ENCODE measurements at regions not wholly inside any gene's neighbourhood (a gene's known extent, or its start where the extent isn't known, plus 50 kb on each side); places are given as distances from the start of the nearest gene placed in this dataset.

DNA sequence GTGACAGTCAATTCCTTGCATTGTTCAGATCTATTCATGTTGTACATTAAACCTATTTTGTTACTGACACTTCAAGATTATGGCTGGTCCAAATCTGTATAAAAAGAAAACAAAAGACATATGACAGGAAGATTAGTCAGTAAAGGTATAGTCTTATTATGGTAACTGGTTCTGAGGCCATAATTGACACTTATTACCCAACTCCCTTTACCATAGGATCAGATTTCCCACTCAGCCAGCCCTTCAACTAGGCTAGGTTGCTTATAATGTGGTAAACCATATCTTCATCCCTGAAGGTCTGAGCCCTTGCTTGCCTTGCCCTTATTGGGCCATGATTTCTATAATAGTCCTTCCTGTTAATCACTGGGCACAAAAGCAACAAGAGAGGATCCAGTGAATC, 289.6 kb downstream of the CXXC4 start:
- no peaks in the 10 kb centered on the region for H3K27me3 ChIP-seq (ENCODE audit: insufficient read depth, low read length)
- peaks cover 0 to 13% (median 7%) of the 10 kb centered on the region in 8 donors for H3K9me3 Mint-ChIP-seq
- H3K36me3 ChIP-seq (ENCODE audit: insufficient read depth, low read length): no peaks in the 10 kb centered on the region
- H3K36me3 Mint-ChIP-seq: no peaks in the 10 kb centered on the region
- POLR2A ChIA-PET (ENCODE audit: partially characterized antibody): no interaction called here
- no peak for DNase-seq
- no peaks in the 10 kb centered on the region for H3K27me3 Mint-ChIP-seq
- no peaks in the 10 kb centered on the region for H3K4me1 Mint-ChIP-seq
- intact Hi-C loops (cut with micrococcal nuclease): no loop called here
- no peaks in the 10 kb centered on the region for H3K4me1 ChIP-seq (ENCODE audit: insufficient read depth, low read length)
- H3K27ac ChIP-seq (ENCODE audit: low read depth, low read length): no peak overlapping the region
- H3K4me3 ChIP-seq (ENCODE audit: low read length in 2 of 2): no peak overlapping the region
- CTCF ChIA-PET (ENCODE audit: partially characterized antibody): no interaction called here
- H3K27ac Mint-ChIP-seq: no peak overlapping the region
- H3K9me3 ChIP-seq (ENCODE audit: control insufficient read depth in 1 of 2, low read length in 2 of 2): no peaks in the 10 kb centered on the region
- no peak overlapping the region for H3K4me3 Mint-ChIP-seq

DNA sequence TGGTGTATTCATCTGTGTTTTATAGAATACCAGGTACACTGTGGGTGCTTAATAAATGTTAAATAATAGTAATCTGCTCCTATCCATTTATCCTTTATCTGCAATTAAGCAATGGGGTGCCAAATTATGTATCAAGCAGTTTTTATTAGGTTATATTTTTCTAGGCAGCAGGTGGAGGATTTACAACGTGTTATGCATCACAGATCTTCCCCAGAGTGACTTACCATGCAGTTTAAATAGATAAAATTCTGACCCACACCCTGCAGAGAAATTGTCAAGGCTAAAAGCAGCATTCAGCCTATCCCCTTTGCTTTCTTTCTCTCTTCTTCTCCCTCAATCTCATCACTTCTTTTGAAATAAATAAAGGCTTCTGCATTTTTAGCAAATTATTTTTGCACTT, 306.4 kb downstream of the CXXC4 start:
- POLR2A ChIA-PET (ENCODE audit: partially characterized antibody): no interaction called here
- H3K9me3 Mint-ChIP-seq: peaks cover 0 to 4% (median 0%) of the 10 kb centered on the region in 8 donors
- no peak overlapping the region for H3K27ac Mint-ChIP-seq
- DNase-seq: no peak
- intact Hi-C loops (cut with micrococcal nuclease): no loop called here
- Histone ChIP-seq H3K4me3 (ENCODE audit: low read length in 2 of 2) (no peak overlapping the region), H3K27ac (ENCODE audit: low read depth, low read length) (no peak overlapping the region), H3K9me3 (ENCODE audit: control insufficient read depth in 1 of 2, low read length in 2 of 2) (no peaks in the 10 kb centered on the region), H3K4me1 (ENCODE audit: insufficient read depth, low read length) (no peaks in the 10 kb centered on the region), H3K36me3 (ENCODE audit: insufficient read depth, low read length) (no peaks in the 10 kb centered on the region), H3K27me3 (ENCODE audit: insufficient read depth, low read length) (no peaks in the 10 kb centered on the region)
- H3K27me3 Mint-ChIP-seq: no peaks in the 10 kb centered on the region
- CTCF ChIA-PET (ENCODE audit: partially characterized antibody): no interaction called here
- no peaks in the 10 kb centered on the region for H3K36me3 Mint-ChIP-seq
- H3K4me1 Mint-ChIP-seq: no peaks in the 10 kb centered on the region
- no peak overlapping the region for H3K4me3 Mint-ChIP-seq

DNA sequence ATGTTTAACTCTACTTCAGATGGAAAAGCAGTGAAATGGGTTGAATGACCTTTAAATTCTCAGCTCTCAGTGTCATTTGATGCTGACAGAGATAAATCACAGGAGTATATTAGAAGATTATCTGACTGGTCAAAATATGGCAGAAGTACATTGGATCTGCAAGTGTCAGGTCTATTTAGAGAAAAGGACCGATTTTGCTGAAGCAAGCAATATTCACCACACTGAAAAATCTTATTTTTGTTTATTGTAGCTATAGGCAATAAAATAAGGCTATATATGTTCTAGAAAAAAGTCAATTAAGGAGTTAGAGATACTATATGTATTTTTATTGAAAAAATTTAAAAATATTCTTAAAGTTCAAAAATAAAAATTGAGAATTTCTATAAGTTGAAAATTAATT, 325.3 kb downstream of the CXXC4 start:
- Mint-ChIP-seq H3K4me3 (no peak overlapping the region), H3K4me1 (no peaks in the 10 kb centered on the region), H3K27ac (no peak overlapping the region), H3K36me3 (no peaks in the 10 kb centered on the region), H3K9me3 (peaks cover 0 to 7% (median 0%) of the 10 kb centered on the region in 8 donors), H3K27me3 (no peaks in the 10 kb centered on the region)
- POLR2A ChIA-PET (ENCODE audit: partially characterized antibody): no interaction called here
- H3K4me3 ChIP-seq (ENCODE audit: low read length in 2 of 2): no peak overlapping the region
- intact Hi-C loops (cut with micrococcal nuclease): no loop called here
- no peak overlapping the region for H3K27ac ChIP-seq (ENCODE audit: low read depth, low read length)
- CTCF ChIA-PET (ENCODE audit: partially characterized antibody): no interaction called here
- no peak for DNase-seq
- no peaks in the 10 kb centered on the region for H3K36me3 ChIP-seq (ENCODE audit: insufficient read depth, low read length)
- no peaks in the 10 kb centered on the region for H3K27me3 ChIP-seq (ENCODE audit: insufficient read depth, low read length)
- no peaks in the 10 kb centered on the region for H3K9me3 ChIP-seq (ENCODE audit: control insufficient read depth in 1 of 2, low read length in 2 of 2)
- H3K4me1 ChIP-seq (ENCODE audit: insufficient read depth, low read length): no peaks in the 10 kb centered on the region

DNA sequence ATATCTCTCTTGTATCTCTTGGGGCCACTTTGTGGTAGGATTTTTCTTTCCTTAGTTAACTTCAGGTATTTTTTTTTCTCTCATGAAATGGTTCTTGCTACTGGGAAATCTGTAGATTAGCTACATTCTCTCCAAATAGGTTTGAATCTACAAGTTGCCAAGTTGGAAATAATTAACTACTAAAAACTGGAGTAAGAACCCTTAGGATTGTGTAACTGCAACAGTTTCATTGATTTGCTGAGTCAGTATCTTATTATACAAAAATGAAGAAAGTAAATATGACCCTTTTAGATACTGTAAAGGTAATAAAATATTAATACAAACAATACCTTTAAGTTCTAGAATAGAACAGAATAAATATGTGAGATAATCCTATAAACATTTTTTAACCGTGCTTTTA, 327.9 kb downstream of the CXXC4 start:
- Mint-ChIP-seq H3K36me3 (no peaks in the 10 kb centered on the region), H3K27me3 (no peaks in the 10 kb centered on the region), H3K27ac (no peak overlapping the region), H3K4me1 (no peaks in the 10 kb centered on the region), H3K9me3 (peaks cover 0 to 2% (median 0%) of the 10 kb centered on the region in 8 donors), H3K4me3 (no peak overlapping the region)
- H3K9me3 ChIP-seq (ENCODE audit: control insufficient read depth in 1 of 2, low read length in 2 of 2): no peaks in the 10 kb centered on the region
- no peaks in the 10 kb centered on the region for H3K27me3 ChIP-seq (ENCODE audit: insufficient read depth, low read length)
- no peak overlapping the region for H3K4me3 ChIP-seq (ENCODE audit: low read length in 2 of 2)
- no peak overlapping the region for H3K27ac ChIP-seq (ENCODE audit: low read depth, low read length)
- no peaks in the 10 kb centered on the region for H3K36me3 ChIP-seq (ENCODE audit: insufficient read depth, low read length)
- ChIA-PET POLR2A (ENCODE audit: partially characterized antibody) (no interaction called here), CTCF (ENCODE audit: partially characterized antibody) (no interaction called here)
- intact Hi-C loops (cut with micrococcal nuclease): no loop called here
- DNase-seq: no peak
- no peaks in the 10 kb centered on the region for H3K4me1 ChIP-seq (ENCODE audit: insufficient read depth, low read length)

DNA sequence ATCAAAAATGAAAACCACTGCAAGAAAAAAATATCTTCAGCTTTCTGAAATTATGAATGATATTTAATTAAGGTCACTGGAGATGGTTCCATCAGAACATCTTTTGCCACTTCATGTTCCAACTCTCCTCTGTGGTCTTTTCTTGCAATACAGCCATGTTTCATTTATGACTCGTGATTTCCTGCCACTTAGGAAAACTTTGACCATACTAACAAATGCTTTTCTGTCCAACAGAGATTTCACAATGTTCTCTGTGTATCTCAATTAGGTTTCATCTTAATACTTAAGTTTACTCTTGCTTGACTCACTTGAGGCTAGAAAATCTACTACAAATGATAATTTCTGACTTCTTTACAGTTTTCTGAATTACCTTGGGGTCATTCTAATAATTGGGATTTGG, 330.9 kb downstream of the CXXC4 start:
- no peaks in the 10 kb centered on the region for H3K9me3 ChIP-seq (ENCODE audit: control insufficient read depth in 1 of 2, low read length in 2 of 2)
- Mint-ChIP-seq H3K36me3 (no peaks in the 10 kb centered on the region), H3K4me3 (no peak overlapping the region), H3K27me3 (no peaks in the 10 kb centered on the region), H3K4me1 (no peaks in the 10 kb centered on the region), H3K9me3 (peaks cover 0 to 2% (median 0%) of the 10 kb centered on the region in 8 donors), H3K27ac (no peak overlapping the region)
- no peaks in the 10 kb centered on the region for H3K27me3 ChIP-seq (ENCODE audit: insufficient read depth, low read length)
- intact Hi-C loops (cut with micrococcal nuclease): no loop called here
- H3K36me3 ChIP-seq (ENCODE audit: insufficient read depth, low read length): no peaks in the 10 kb centered on the region
- no peak overlapping the region for H3K4me3 ChIP-seq (ENCODE audit: low read length in 2 of 2)
- CTCF ChIA-PET (ENCODE audit: partially characterized antibody): no interaction called here
- no peak for DNase-seq
- no peak overlapping the region for H3K27ac ChIP-seq (ENCODE audit: low read depth, low read length)
- POLR2A ChIA-PET (ENCODE audit: partially characterized antibody): no interaction called here
- no peaks in the 10 kb centered on the region for H3K4me1 ChIP-seq (ENCODE audit: insufficient read depth, low read length)

DNA sequence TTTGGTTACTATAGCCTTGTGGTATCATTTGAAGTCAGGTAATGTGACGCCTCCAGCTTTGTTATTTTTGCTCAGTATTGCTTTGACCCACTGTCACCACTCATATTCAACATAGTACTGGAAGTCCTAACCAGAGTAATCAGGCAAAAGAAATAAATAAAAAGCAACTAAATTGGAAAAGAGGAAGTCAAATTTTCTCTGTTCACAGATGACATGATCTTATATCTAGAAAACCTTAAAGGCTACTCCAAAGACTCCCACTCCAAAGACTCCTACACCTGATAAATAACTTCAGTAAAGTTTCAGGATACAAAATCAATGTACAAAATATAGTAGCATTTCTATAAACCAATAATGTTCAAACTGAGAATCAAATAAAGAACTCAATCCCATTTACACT, 348.6 kb downstream of the CXXC4 start:
- H3K4me3 ChIP-seq (ENCODE audit: low read length in 2 of 2): no peak overlapping the region
- H3K27me3 ChIP-seq (ENCODE audit: insufficient read depth, low read length): no peaks in the 10 kb centered on the region
- Mint-ChIP-seq H3K4me1 (no peaks in the 10 kb centered on the region), H3K4me3 (no peak overlapping the region), H3K27me3 (no peaks in the 10 kb centered on the region), H3K27ac (no peak overlapping the region), H3K9me3 (peaks cover 0 to 11% (median 4%) of the 10 kb centered on the region in 8 donors), H3K36me3 (no peaks in the 10 kb centered on the region)
- H3K4me1 ChIP-seq (ENCODE audit: insufficient read depth, low read length): no peaks in the 10 kb centered on the region
- intact Hi-C loops (cut with micrococcal nuclease): no loop called here
- no peak for DNase-seq
- no peaks in the 10 kb centered on the region for H3K36me3 ChIP-seq (ENCODE audit: insufficient read depth, low read length)
- H3K9me3 ChIP-seq (ENCODE audit: control insufficient read depth in 1 of 2, low read length in 2 of 2): no peaks in the 10 kb centered on the region
- ChIA-PET POLR2A (ENCODE audit: partially characterized antibody) (no interaction called here), CTCF (ENCODE audit: partially characterized antibody) (no interaction called here)
- H3K27ac ChIP-seq (ENCODE audit: low read depth, low read length): no peak overlapping the region

DNA sequence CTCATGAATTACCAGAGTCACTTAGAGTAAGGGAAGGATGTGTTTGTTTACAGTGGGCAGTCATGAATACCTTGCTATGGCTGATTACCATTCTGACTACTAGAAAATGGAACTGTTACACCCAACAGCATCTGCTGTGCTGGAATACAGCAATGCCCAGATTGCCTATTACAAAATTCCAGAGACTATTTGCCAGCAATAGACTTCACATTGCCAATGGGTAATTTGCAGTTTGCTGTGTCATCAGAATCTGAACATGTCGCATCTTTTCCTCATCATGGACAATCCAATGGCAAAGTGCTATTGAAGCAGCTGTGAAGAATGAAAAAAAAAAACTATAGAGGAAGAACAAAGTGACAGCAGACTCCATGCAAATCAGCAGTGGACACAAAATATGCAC, 356.6 kb downstream of the CXXC4 start:
- CTCF ChIA-PET (ENCODE audit: partially characterized antibody): no interaction called here
- POLR2A ChIA-PET (ENCODE audit: partially characterized antibody): no interaction called here

DNA sequence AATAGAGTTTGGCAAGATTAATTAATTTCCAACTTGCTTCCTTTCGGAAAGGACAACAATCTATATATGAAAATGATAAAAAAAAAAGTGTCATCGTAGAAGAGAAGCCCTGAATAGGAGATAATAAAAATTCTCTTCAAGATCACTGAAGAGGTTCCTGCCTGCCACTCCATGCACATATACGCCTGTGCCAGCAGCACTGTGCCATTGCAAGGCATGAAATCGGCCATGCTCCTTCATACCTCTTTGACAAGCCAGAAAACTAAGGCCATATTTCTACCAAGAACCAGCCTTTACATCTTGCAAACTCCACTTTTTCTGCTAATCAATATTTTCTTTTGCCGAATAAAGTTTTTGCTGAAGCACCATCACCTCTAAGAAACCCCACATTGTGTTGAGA, 365.5 kb downstream of the CXXC4 start:
- H3K27me3 Mint-ChIP-seq: no peaks in the 10 kb centered on the region
- no peak overlapping the region for H3K27ac ChIP-seq (ENCODE audit: low read depth, low read length)
- no peaks in the 10 kb centered on the region for H3K36me3 ChIP-seq (ENCODE audit: insufficient read depth, low read length)
- CTCF ChIA-PET (ENCODE audit: partially characterized antibody): no interaction called here
- H3K27ac Mint-ChIP-seq: no peak overlapping the region
- no peaks in the 10 kb centered on the region for H3K4me1 Mint-ChIP-seq
- no peak overlapping the region for H3K4me3 ChIP-seq (ENCODE audit: low read length in 2 of 2)
- H3K4me3 Mint-ChIP-seq: no peak overlapping the region
- no peak for DNase-seq
- no peaks in the 10 kb centered on the region for H3K36me3 Mint-ChIP-seq
- no peaks in the 10 kb centered on the region for H3K9me3 ChIP-seq (ENCODE audit: control insufficient read depth in 1 of 2, low read length in 2 of 2)
- H3K4me1 ChIP-seq (ENCODE audit: insufficient read depth, low read length): no peaks in the 10 kb centered on the region
- no peaks in the 10 kb centered on the region for H3K27me3 ChIP-seq (ENCODE audit: insufficient read depth, low read length)
- intact Hi-C loops (cut with micrococcal nuclease): no loop called here
- POLR2A ChIA-PET (ENCODE audit: partially characterized antibody): no interaction called here
- peaks cover 0 to 10% (median under 1%) of the 10 kb centered on the region in 8 donors for H3K9me3 Mint-ChIP-seq

More for the DNA sequence above, 356.6 kb downstream of the CXXC4 start:
- Histone ChIP-seq H3K27me3 (ENCODE audit: insufficient read depth, low read length) (no peaks in the 10 kb centered on the region), H3K4me3 (ENCODE audit: low read length in 2 of 2) (no peak overlapping the region), H3K36me3 (ENCODE audit: insufficient read depth, low read length) (no peaks in the 10 kb centered on the region), H3K9me3 (ENCODE audit: control insufficient read depth in 1 of 2, low read length in 2 of 2) (no peaks in the 10 kb centered on the region), H3K4me1 (ENCODE audit: insufficient read depth, low read length) (no peaks in the 10 kb centered on the region), H3K27ac (ENCODE audit: low read depth, low read length) (no peak overlapping the region)
- no peaks in the 10 kb centered on the region for H3K4me1 Mint-ChIP-seq
- H3K27ac Mint-ChIP-seq: no peak overlapping the region
- peaks cover 0 to 14% (median 5%) of the 10 kb centered on the region in 8 donors for H3K9me3 Mint-ChIP-seq
- intact Hi-C loops (cut with micrococcal nuclease): no loop called here
- H3K4me3 Mint-ChIP-seq: no peak overlapping the region
- DNase-seq: no peak
- no peaks in the 10 kb centered on the region for H3K27me3 Mint-ChIP-seq
- H3K36me3 Mint-ChIP-seq: no peaks in the 10 kb centered on the region

Measured in CD4-positive, alpha-beta memory T cell (primary cell).